ENCODE measurements at regions not wholly inside any gene's neighbourhood (a gene's known extent, or its start where the extent isn't known, plus 50 kb on each side); places are given as distances from the start of the nearest gene placed in this dataset.

DNA sequence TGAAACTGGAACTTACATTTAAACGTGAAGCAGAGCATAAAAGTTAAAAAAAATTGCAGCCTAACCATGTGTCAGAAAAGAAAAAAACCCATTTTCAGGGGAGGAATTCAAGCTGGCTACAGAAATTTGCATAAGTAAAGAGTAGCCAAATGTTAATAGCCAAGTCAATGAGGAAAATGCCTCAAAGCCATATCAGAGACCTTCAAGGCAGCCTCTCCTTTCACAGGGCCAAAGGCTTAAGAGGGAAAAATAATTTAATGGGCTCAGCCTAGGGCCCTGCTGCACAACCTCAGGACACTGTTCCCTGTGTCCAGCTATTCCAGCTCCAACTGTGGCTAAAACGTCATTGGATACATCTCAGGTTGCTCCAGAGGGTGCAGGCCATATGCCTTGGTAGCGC is 749.5 kb downstream of the FLRT2 start:
- DNase-seq (ENCODE audit: low read depth): no peak
- in situ Hi-C loops (cut with HindIII; ENCODE audit: low sequenced_read_pairs): no loop called here
- no peak overlapping the region for H3K4me3 ChIP-seq (ENCODE audit: low read depth, low read length)
- TF ChIP-seq, protein P1, sequence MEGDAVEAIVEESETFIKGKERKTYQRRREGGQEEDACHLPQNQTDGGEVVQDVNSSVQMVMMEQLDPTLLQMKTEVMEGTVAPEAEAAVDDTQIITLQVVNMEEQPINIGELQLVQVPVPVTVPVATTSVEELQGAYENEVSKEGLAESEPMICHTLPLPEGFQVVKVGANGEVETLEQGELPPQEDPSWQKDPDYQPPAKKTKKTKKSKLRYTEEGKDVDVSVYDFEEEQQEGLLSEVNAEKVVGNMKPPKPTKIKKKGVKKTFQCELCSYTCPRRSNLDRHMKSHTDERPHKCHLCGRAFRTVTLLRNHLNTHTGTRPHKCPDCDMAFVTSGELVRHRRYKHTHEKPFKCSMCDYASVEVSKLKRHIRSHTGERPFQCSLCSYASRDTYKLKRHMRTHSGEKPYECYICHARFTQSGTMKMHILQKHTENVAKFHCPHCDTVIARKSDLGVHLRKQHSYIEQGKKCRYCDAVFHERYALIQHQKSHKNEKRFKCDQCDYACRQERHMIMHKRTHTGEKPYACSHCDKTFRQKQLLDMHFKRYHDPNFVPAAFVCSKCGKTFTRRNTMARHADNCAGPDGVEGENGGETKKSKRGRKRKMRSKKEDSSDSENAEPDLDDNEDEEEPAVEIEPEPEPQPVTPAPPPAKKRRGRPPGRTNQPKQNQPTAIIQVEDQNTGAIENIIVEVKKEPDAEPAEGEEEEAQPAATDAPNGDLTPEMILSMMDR (IDR thresholded peaks at IDR 0.05; ENCODE audit: low read depth, low read length, missing control alignments): no peak

DNA sequence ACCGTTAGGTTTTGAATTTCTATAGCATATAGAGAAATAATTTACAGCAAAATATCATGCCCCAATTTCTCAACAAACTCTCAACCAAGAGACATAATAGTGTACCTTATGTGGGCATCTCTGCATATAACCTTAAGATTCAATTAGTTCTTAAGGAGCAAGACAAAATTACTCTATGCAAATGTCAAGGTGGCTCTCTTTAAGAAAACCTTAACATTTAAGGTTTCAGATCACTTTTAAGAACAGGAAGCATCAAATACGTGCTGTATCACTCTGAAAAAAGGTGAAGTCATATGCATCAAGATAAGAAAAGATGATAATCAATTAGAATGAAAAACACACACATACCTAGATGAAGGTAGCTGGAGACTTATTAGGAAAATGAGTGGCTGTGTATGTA is 728.0 kb downstream of the FLRT2 start:
- TF ChIP-seq, protein P1 (IDR thresholded peaks at IDR 0.05; ENCODE audit: low read depth, low read length, missing control alignments): no peak
- H3K4me3 ChIP-seq (ENCODE audit: low read depth, low read length): no peak overlapping the region
- DNase-seq (ENCODE audit: low read depth): no peak
- in situ Hi-C loops (cut with HindIII; ENCODE audit: low sequenced_read_pairs): no loop called here

DNA sequence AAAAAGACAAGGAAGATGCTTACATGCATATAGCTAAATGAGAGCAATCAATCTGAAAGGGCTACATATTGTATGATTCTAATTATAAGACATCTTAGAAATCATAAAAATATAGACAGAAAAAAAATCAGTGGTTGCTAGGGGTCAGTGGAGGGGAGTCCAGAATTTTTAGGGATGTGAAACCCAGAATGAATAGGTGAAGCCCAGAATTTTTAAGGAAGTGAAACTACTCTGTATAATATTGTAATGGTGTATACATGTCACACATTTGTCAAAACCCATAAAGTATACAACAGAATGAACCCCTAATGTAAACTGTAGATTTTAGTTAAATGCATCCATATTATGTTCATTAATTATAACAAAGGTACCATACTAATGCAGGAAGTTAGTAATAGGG is 713.2 kb downstream of the FLRT2 start:
- no peak for DNase-seq (ENCODE audit: low read depth)
- TF ChIP-seq, protein P1 (IDR thresholded peaks at IDR 0.05; ENCODE audit: low read depth, low read length, missing control alignments): no peak
- no peak overlapping the region for H3K4me3 ChIP-seq (ENCODE audit: low read depth, low read length)
- in situ Hi-C loops (cut with HindIII; ENCODE audit: low sequenced_read_pairs): no loop called here

DNA sequence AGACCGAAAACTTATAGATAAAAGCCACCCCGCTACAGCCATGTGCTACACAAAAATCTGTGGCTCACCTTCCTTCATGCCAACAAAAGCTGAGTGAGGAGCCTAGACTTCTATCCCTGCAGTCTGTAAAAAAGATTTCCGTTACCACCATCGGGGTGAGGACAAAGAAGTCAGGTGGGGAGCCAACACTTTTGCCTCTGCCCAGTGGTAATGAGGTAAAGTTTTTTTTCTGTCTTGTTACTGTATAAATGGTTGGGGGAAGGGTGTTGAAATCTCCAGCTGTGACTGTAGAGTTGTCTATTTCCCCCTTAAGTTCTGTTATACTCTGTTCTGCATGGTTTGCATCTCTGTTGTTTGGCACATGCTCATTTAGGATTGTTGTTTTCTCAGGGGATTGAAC is 707.8 kb downstream of the FLRT2 start:
- no peak overlapping the region for H3K4me3 ChIP-seq (ENCODE audit: low read depth, low read length)
- in situ Hi-C loops (cut with HindIII; ENCODE audit: low sequenced_read_pairs): no loop called here
- TF ChIP-seq, protein P1 (IDR thresholded peaks at IDR 0.05; ENCODE audit: low read depth, low read length, missing control alignments): no peak
- DNase-seq (ENCODE audit: low read depth): no peak

DNA sequence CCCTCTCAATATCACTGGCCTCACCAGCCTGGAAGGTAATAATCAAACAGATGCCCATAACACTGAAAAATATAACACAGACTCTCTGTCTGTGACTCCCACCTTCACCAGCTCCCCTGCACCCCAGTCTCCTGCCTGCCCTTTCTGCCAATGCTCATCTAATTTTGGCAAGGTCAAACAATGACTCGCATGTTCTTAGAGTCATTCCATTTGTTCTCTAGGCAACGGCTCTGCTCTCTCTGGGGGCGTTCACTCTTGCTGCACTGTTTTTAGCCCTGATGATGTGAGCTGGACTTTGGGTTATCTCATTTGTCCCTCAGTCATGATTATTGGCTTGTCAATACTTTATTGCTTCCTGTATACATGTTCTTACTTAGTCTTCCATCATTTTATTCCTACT is 691.8 kb downstream of the FLRT2 start:
- in situ Hi-C loops (cut with HindIII; ENCODE audit: low sequenced_read_pairs): no loop called here
- TF ChIP-seq, protein P1 (IDR thresholded peaks at IDR 0.05; ENCODE audit: low read depth, low read length, missing control alignments): no peak
- no peak overlapping the region for H3K4me3 ChIP-seq (ENCODE audit: low read depth, low read length)

DNA sequence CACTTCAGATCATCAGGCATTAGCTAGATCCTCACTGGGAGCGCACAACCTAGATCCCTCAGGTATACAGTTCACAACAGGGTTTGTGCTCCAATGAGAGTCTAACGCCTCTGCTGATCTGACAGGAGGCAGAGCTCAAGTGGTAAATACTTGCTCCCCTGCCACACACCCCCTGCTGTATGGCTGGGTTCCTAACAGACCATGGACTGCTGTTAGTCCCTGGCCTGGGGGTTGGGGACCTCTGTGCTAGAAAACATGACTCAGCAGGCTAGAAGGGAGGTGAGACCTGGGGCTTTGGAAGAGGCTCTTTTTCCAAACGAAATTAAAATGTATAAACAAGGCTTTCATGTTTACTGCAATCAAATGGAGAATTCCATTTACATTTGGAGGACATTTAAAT is 691.1 kb downstream of the FLRT2 start:
- TF ChIP-seq, protein P1 (IDR thresholded peaks at IDR 0.05; ENCODE audit: low read depth, low read length, missing control alignments): no peak
- in situ Hi-C loops (cut with HindIII; ENCODE audit: low sequenced_read_pairs): no loop called here
- H3K4me3 ChIP-seq (ENCODE audit: low read depth, low read length): no peak overlapping the region
- no peak for DNase-seq (ENCODE audit: low read depth)

More for the DNA sequence above, 691.8 kb downstream of the FLRT2 start:
- DNase-seq (ENCODE audit: low read depth): no peak

DNA sequence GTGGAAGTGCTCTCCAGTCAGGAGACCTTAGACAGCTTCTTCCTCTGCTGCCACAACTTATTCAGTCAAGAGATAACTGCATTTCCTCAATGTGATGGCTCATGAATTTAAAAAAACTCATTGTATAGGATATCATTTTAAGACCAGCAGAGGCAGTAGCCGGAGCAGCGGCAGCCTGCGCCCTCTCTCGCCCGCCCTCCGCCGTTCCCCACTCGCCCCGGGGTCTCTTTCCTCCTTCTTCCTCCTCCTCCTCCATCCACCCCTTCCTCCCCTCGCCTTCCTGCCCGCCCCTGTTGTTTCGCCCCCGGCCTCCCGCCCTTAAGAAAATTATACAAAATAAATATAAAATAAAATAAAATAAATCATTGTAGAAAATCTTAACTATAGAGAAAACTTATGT is 687.6 kb downstream of the FLRT2 start:
- TF ChIP-seq, protein P1 (IDR thresholded peaks at IDR 0.05; ENCODE audit: low read depth, low read length, missing control alignments): no peak
- no peak for DNase-seq (ENCODE audit: low read depth)
- H3K4me3 ChIP-seq (ENCODE audit: low read depth, low read length): no peak overlapping the region
- in situ Hi-C loops (cut with HindIII; ENCODE audit: low sequenced_read_pairs): no loop called here

Measured in astrocyte of the cerebellum (primary cell).